ENCODE measurements at regions not wholly inside any gene's neighbourhood (a gene's known extent, or its start where the extent isn't known, plus 50 kb on each side); places are given as distances from the start of the nearest gene placed in this dataset.
"Not testable (repeated sequence)": the region's sequence is repeated elsewhere in the genome, so short reads cannot be mapped to it uniquely, and the experiment has no call there.

- no peak for DNase-seq
These were observed 70.4 kb downstream of the TDRD15 start for GRCh38 chr2:21194147-21194546.

- DNase-seq = no peak
These were observed 71.1 kb downstream of the TDRD15 start for GRCh38 chr2:21194858-21195271.

- DNase-seq = no peak
These were observed 71.6 kb downstream of the TDRD15 start for GRCh38 chr2:21195326-21195725.

- no peak for DNase-seq
These were observed 74.9 kb downstream of the TDRD15 start for GRCh38 chr2:21198637-21199036.

GRCh38 chr2:21203976-21204375 is 80.2 kb downstream of the TDRD15 start:
- DNase-seq = no peak

GRCh38 chr2:21214085-21214484 is 90.3 kb downstream of the TDRD15 start:
- DNase-seq = not testable (repeated sequence)

- DNase-seq = no peak
These were observed 93.7 kb downstream of the TDRD15 start for GRCh38 chr2:21217442-21217841.

- no peak for DNase-seq
These were observed 97.2 kb downstream of the TDRD15 start for GRCh38 chr2:21220930-21221329.

- no peak for DNase-seq
These were observed 99.8 kb downstream of the TDRD15 start for GRCh38 chr2:21223618-21224017.

- DNase-seq = no peak
These were observed 104.5 kb downstream of the TDRD15 start for GRCh38 chr2:21228041-21228895.

- DNase-seq = no peak
These were observed 105.5 kb downstream of the TDRD15 start for GRCh38 chr2:21229302-21229701.

GRCh38 chr2:21230140-21230539 is 106.4 kb downstream of the TDRD15 start:
- DNase-seq = no peak

- no peak for DNase-seq
These were observed 108.2 kb downstream of the TDRD15 start for GRCh38 chr2:21231985-21232384.

GRCh38 chr2:21233194-21233593 is 109.4 kb downstream of the TDRD15 start:
- DNase-seq = no peak

GRCh38 chr2:21234001-21234400 is 110.2 kb downstream of the TDRD15 start:
- DNase-seq = no peak

- DNase-seq = no peak
These were observed 110.8 kb downstream of the TDRD15 start for GRCh38 chr2:21234464-21235120.

- DNase-seq = not testable (repeated sequence)
These were observed 116.0 kb downstream of the TDRD15 start for GRCh38 chr2:21239749-21240148.

GRCh38 chr2:21244161-21244560 is 120.4 kb downstream of the TDRD15 start:
- DNase-seq = no peak

- DNase-seq = no peak
These were observed 121.8 kb downstream of the TDRD15 start for GRCh38 chr2:21245565-21245964.

GRCh38 chr2:21249367-21249766 is 125.6 kb downstream of the TDRD15 start:
- DNase-seq = no peak

GRCh38 chr2:21250673-21251072 is 126.9 kb downstream of the TDRD15 start:
- DNase-seq = no peak

GRCh38 chr2:21251216-21251980 is 127.6 kb downstream of the TDRD15 start:
- no peak for DNase-seq

- DNase-seq = no peak
These were observed 129.7 kb downstream of the TDRD15 start for GRCh38 chr2:21253311-21254027.

Measured in cerebellar nuclear complex (tissue), 1 donor.